Tibial artery (tissue), 4 donors: ENCODE measurements at regions not wholly inside any gene's neighbourhood (a gene's known extent, or its start where the extent isn't known, plus 50 kb on each side); places are given as distances from the start of the nearest gene placed in this dataset.
A peak's percentile ranks its signal among the peaks of the same experiment; 100 is the strongest.

ENCODE experiments used
- DNase-seq, 2 donors: peaks; one replicate each; pipeline ENCODE4 v3.0.0-alpha.2; 2019
- H3K27ac ChIP-seq, 2 donors: fragments of 200-600 bp; sonication (generic) in 1 of 2; 1 replicate in 1 of 2; 2 replicates in 1 of 2; pipeline ENCODE4 v1.5.1; 2018 to 2019; ENCODE audit warnings: mild to moderate bottlenecking in 1 of 2
- H3K27me3 ChIP-seq, 2 donors: fragments of 200-600 bp; sonication (generic) in 1 of 2; one replicate each; pipeline versions ENCODE4 v1.5.1 to v1.6.0; 2016 to 2019
- H3K36me3 ChIP-seq, 3 donors: fragments of 200-600 bp; sonication (generic) in 2 of 3; one replicate each; pipeline ENCODE4 v1.5.1; 2016 to 2019; ENCODE audit warnings: mild to moderate bottlenecking in 2 of 3
- H3K4me1 ChIP-seq, 4 donors: fragments of 200-600 bp; sonication (generic) in 2 of 4; 1 replicate in 3 of 4; 2 replicates in 1 of 4; pipeline ENCODE4 v1.5.1; 2016 to 2019
- H3K4me3 ChIP-seq, 2 donors: fragments of 200-600 bp; sonication (generic) in 1 of 2; 1 replicate in 1 of 2; 2 replicates in 1 of 2; pipeline ENCODE4 v1.5.1; 2018 to 2019; ENCODE audit warnings: mild to moderate bottlenecking in 2 of 2
- H3K9me3 ChIP-seq, 3 donors: fragments of 200-600 bp; sonication (generic) in 1 of 3; one replicate each; pipeline ENCODE4 v1.5.1; 2016 to 2019
- CTCF ChIP-seq, 2 experiments: fragments of 200-600 bp in 1 of 2; fragments of 450-650 bp in 1 of 2; IDR thresholded peaks; one replicate each; pipeline ENCODE4 v1.5.1; 2017 to 2019; ENCODE audit warnings: antibody characterized with exemption in 2 of 2, mild to moderate bottlenecking in 1 of 2, moderate library complexity in 1 of 2
- intact Hi-C: fragments of 100-400 bp; cut with DNase I; formaldehyde crosslinking; loops from one replicate; pipeline ENCODE4 v1.15.0; 2023; ENCODE audit warnings: low total_unique reads

- H3K4me1 ChIP-seq: peaks cover 0 to 6% (median 2%) of the 10 kb centered on the region in 4 donors
- peaks cover 0 to 9% of the 10 kb centered on the region in 2 donors for H3K27me3 ChIP-seq
- intact Hi-C loops: no loop called here
- TF ChIP-seq CTCF (IDR thresholded peaks at IDR 0.05): no peak
- no peak for DNase-seq
- no peaks in the 10 kb centered on the region for H3K36me3 ChIP-seq
- H3K4me3 ChIP-seq: no peak overlapping the region
- no peaks in the 10 kb centered on the region for H3K9me3 ChIP-seq
- H3K27ac ChIP-seq: no peak overlapping the region
These were observed 185.0 kb upstream of the NRXN3 start for GRCh38 chr14:77985211-77985615.

GRCh38 chr14:77986773-77987172 is 183.4 kb upstream of the NRXN3 start:
- H3K4me1 ChIP-seq: no peaks in the 10 kb centered on the region
- no peaks in the 10 kb centered on the region for H3K36me3 ChIP-seq
- intact Hi-C loops: no loop called here
- no peak overlapping the region for H3K27ac ChIP-seq
- no peak for DNase-seq
- H3K9me3 ChIP-seq: no peaks in the 10 kb centered on the region
- no peak overlapping the region for H3K4me3 ChIP-seq
- H3K27me3 ChIP-seq: no peaks in the 10 kb centered on the region
- TF ChIP-seq CTCF (IDR thresholded peaks at IDR 0.05): no peak

GRCh38 chr14:77988096-77988870 is 181.9 kb upstream of the NRXN3 start:
- H3K27me3 ChIP-seq: no peaks in the 10 kb centered on the region
- H3K36me3 ChIP-seq: no peaks in the 10 kb centered on the region
- TF ChIP-seq CTCF (IDR thresholded peaks at IDR 0.05): no peak
- no peaks in the 10 kb centered on the region for H3K9me3 ChIP-seq
- peak in 1 of 2 donors; percentile 35 for DNase-seq
- H3K27ac ChIP-seq: no peak overlapping the region
- H3K4me1 ChIP-seq: no peaks in the 10 kb centered on the region
- intact Hi-C loops: no loop called here
- no peak overlapping the region for H3K4me3 ChIP-seq

GRCh38 chr14:77988970-77989369 is 181.2 kb upstream of the NRXN3 start:
- H3K4me3 ChIP-seq: no peak overlapping the region
- intact Hi-C loops: no loop called here
- no peaks in the 10 kb centered on the region for H3K4me1 ChIP-seq
- no peaks in the 10 kb centered on the region for H3K9me3 ChIP-seq
- no peak for TF ChIP-seq CTCF (IDR thresholded peaks at IDR 0.05)
- H3K36me3 ChIP-seq: no peaks in the 10 kb centered on the region
- no peak overlapping the region for H3K27ac ChIP-seq
- peak; percentile 63 to 74 for DNase-seq
- no peaks in the 10 kb centered on the region for H3K27me3 ChIP-seq

GRCh38 chr14:77989441-77989991 is 180.7 kb upstream of the NRXN3 start:
- H3K36me3 ChIP-seq: no peaks in the 10 kb centered on the region
- no peak for DNase-seq
- no peaks in the 10 kb centered on the region for H3K4me1 ChIP-seq
- TF ChIP-seq CTCF (IDR thresholded peaks at IDR 0.05): no peak
- intact Hi-C loops: no loop called here
- no peak overlapping the region for H3K27ac ChIP-seq
- no peaks in the 10 kb centered on the region for H3K27me3 ChIP-seq
- no peak overlapping the region for H3K4me3 ChIP-seq
- no peaks in the 10 kb centered on the region for H3K9me3 ChIP-seq
